ENCODE measurements at regions not wholly inside any gene's neighbourhood (a gene's known extent, or its start where the extent isn't known, plus 50 kb on each side); places are given as distances from the start of the nearest gene placed in this dataset.

DNA sequence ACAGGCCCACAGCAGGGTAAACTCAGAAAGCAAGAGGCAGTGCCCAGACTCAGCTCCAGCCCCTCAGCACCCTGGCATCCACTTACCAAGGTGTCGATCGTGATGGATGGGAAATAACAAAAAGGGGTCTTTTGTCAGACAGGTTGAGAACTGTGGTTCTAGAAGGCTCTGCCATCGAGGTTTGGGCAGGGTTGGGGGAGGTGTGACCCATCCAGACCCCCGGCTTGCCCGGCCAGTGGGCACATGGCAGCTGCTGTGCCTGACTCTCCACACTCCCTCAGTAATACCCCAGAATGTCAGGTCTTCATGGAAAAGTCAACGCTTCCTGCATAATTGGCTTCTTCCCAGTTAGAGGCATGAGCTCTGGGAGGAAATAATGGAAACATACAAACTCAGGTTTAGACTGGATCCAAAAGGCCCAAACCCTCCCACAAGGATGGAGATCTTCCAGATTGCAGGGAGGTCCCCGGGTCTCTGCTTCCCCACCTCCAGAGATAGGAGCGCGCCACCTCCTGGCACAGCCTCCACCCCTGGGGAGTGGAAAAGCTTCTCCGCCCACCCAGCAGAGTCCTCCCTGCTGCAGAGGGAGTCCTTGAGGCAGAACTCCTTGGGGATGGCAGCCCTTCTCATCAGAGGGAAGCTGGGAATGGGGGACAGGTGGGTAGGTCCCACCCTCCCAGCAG, 149.8 kb upstream of the IQSEC1 start:
- POLR2A ChIA-PET: no interaction called here
- peaks cover 45 to 81% of the 10 kb centered on the region in 2 experiments; a peak in 4 of 5 replicates for H3K27me3 ChIP-seq (ENCODE audit: control insufficient read depth in 2 of 2, insufficient read depth in 2 of 2, low read length in 2 of 2)
- peak overlapping the region in 1 of 2 experiments; percentile 39; a peak in 1 of 4 replicates for H3K9ac ChIP-seq (ENCODE audit: insufficient read depth in 1 of 2, low read depth in 2 of 2, low read length in 2 of 2)
- in situ Hi-C loops (cut with MboI): no loop called here
- ATAC-seq (peak; percentile 48; the same call in 1 of the 3 replicates), FAIRE-seq (no peak), DNase-seq (ENCODE audit: extremely low read depth in 1 of 4, low spot score in 3 of 4) (peak in 2 of 4 experiments; percentile 51 to 56)
- WGBS (ENCODE audit: insufficient coverage, low coverage, missing lambda C conversion rate): 4% methylated on average over 10 of the region's 10 CpGs
- no peak overlapping the region for H2AFZ ChIP-seq (ENCODE audit: low read depth, low read length)
- H3K9me1 ChIP-seq (ENCODE audit: control insufficient read depth, insufficient read depth, low read length): peaks cover 4% of the 10 kb centered on the region
- H3K36me3 ChIP-seq (ENCODE audit: control insufficient read depth, insufficient read depth, low read length): no peaks in the 10 kb centered on the region
- H3K79me2 ChIP-seq (ENCODE audit: control insufficient read depth, insufficient read depth, low read length): no peaks in the 10 kb centered on the region
- peaks cover 0 to 5% of the 10 kb centered on the region in 2 experiments; a peak in 1 of 5 replicates for H3K4me1 ChIP-seq (replicated peaks in 1 of 2; ENCODE audit: control insufficient read depth in 2 of 2, insufficient read depth in 2 of 2, low read length in 2 of 2)
- intact Hi-C loops (cut with micrococcal nuclease): loop anchor here (5.0 to 10.0 kb wide), 2 partner anchors 81 to 422 kb away; no protein-coding TSS in a partner anchor
- H3K4me3 ChIP-seq: no peak overlapping the region
- BruUV-seq (replicated peaks): no TSS peak
- H3K9me3 ChIP-seq (replicated peaks; ENCODE audit: control insufficient read depth, insufficient read depth, low read depth, low read length): no peaks in the 10 kb centered on the region
- CTCF ChIA-PET (ENCODE audit: low intra/inter-chr PET ratio): no interaction called here
- no peak overlapping the region for H3K4me2 ChIP-seq (ENCODE audit: insufficient read depth, low read length)
- H4K20me1 ChIP-seq (replicated peaks; ENCODE audit: control insufficient read depth, insufficient read depth, low read length): peaks cover 16% of the 10 kb centered on the region
- no peak overlapping the region for H3K27ac ChIP-seq (ENCODE audit: extremely low read depth, low read depth, low read length)
- TF ChIP-seq HMGN3 (IDR thresholded peaks at IDR 0.05; ENCODE audit: borderline replicate concordance, extremely low read depth, insufficient read length, low read depth, low read length) (no peak), ZNF263 (CRISPR knock-in tag; IDR thresholded peaks at IDR 0.05; ENCODE audit: borderline replicate concordance) (peak; percentile 56; the same call in 1 of the 2 replicates), SRSF1 (IDR thresholded peaks at IDR 0.05; ENCODE audit: low read depth, low read length) (no peak), HNRNPK (IDR thresholded peaks at IDR 0.05; ENCODE audit: low read depth, low read length, poor library complexity, severe bottlenecking) (no peak), GATA2 (CRISPR knock-in tag; IDR thresholded peaks at IDR 0.05) (no peak), MYNN (IDR thresholded peaks at IDR 0.05) (no peak), MYNN (CRISPR knock-in tag; IDR thresholded peaks at IDR 0.05) (no peak), ZNF133 (CRISPR knock-in tag; IDR thresholded peaks at IDR 0.05) (no peak), MECOM (CRISPR knock-in tag; IDR thresholded peaks at IDR 0.05) (no peak), SMARCA4 (IDR thresholded peaks at IDR 0.05) (no peak), MCM5 (IDR thresholded peaks at IDR 0.05; ENCODE audit: low read depth) (no peak), CHD4 (IDR thresholded peaks at IDR 0.05; ENCODE audit: insufficient read depth, insufficient replicate concordance, low read depth, low read length, poor library complexity, severe bottlenecking) (no peak), THRAP3 (IDR thresholded peaks at IDR 0.05; ENCODE audit: borderline replicate concordance) (no peak), CBX5 (IDR thresholded peaks at IDR 0.05; ENCODE audit: borderline replicate concordance, low read depth) (no peak), NR1H2 (CRISPR knock-in tag; IDR thresholded peaks at IDR 0.05) (no peak), MAFF (IDR thresholded peaks at IDR 0.05; ENCODE audit: low read length) (no peak)
- TF ChIP-seq, protein P1, sequence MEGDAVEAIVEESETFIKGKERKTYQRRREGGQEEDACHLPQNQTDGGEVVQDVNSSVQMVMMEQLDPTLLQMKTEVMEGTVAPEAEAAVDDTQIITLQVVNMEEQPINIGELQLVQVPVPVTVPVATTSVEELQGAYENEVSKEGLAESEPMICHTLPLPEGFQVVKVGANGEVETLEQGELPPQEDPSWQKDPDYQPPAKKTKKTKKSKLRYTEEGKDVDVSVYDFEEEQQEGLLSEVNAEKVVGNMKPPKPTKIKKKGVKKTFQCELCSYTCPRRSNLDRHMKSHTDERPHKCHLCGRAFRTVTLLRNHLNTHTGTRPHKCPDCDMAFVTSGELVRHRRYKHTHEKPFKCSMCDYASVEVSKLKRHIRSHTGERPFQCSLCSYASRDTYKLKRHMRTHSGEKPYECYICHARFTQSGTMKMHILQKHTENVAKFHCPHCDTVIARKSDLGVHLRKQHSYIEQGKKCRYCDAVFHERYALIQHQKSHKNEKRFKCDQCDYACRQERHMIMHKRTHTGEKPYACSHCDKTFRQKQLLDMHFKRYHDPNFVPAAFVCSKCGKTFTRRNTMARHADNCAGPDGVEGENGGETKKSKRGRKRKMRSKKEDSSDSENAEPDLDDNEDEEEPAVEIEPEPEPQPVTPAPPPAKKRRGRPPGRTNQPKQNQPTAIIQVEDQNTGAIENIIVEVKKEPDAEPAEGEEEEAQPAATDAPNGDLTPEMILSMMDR (IDR thresholded peaks at IDR 0.05 in 2 of 3, conservative IDR thresholded peaks at IDR 0.05 in 1 of 3; ENCODE audit: insufficient read depth in 2 of 3, low read depth in 1 of 3, low read length in 3 of 3): peak; percentile 24 to 38 (median 28); a peak in 4 of 6 replicates
- TF ChIP-seq, protein P2, sequence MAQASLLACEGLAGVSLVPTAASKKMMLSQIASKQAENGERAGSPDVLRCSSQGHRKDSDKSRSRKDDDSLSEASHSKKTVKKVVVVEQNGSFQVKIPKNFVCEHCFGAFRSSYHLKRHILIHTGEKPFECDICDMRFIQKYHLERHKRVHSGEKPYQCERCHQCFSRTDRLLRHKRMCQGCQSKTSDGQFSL (CRISPR knock-in tag; IDR thresholded peaks at IDR 0.05): no peak
- TF ChIP-seq, protein P2 (tag; IDR thresholded peaks at IDR 0.05): no peak

Data from K562 (cell line).